ENCODE measurements at regions not wholly inside any gene's neighbourhood (a gene's known extent, or its start where the extent isn't known, plus 50 kb on each side); places are given as distances from the start of the nearest gene placed in this dataset.

- intact Hi-C loops (cut with DNase I): no loop called here
Measured at GRCh38 chr2:221314786-221315185, 257.3 kb downstream of the EPHA4 start.

DNA sequence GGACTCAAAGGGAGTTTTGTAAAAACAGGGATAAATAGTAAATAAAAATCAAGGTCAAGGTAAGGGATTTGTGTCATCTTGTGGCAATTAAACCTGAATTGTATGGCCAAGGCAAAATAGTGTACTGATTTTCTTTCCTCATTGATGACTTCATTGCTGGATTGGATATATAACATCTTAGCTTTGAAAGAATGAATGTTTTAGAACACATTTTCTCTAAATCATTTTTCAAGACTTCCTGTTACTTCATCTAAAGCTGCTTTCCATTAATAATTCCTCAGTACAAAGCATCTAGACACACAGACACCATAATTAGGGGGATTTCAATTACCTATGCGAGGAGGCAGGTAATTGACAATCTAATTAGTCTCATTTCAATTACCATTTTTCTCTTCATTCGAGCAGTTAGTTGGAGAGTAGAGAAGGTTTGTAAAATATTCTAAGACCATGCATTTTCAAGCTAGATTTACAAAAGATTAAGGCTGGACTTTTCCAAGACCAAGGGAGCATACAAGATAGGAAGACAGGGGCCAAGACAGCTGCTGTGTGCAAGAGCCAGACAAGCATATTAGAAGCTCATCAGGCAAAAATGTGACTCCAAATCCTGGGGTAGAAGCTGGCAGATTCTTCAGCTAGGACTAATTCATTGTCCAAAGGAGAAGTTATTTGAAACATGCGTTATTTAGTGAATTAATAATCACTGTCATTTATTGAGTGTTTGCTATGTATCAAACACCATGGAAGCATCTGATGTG lies 253.6 kb downstream of the EPHA4 start:
- DNase-seq (no peak), ATAC-seq (no peak)
- H3K4me1 ChIP-seq: peaks cover 4% of the 10 kb centered on the region
- H3K27me3 ChIP-seq: no peaks in the 10 kb centered on the region
- TF ChIP-seq CTCF (IDR thresholded peaks at IDR 0.05): no peak
- no peak for TF ChIP-seq POLR2A (IDR thresholded peaks at IDR 0.05)
- H3K4me3 ChIP-seq: no peak overlapping the region
- intact Hi-C loops (cut with DNase I): no loop called here
- H3K36me3 ChIP-seq (replicated peaks in 1 of 2; ENCODE audit: insufficient read depth in 1 of 2, low read depth in 2 of 2): no peaks in the 10 kb centered on the region
- 54 to 57% methylated on average over 3 of the region's 3 CpGs for WGBS, 2 donors
- H3K27ac ChIP-seq: no peak overlapping the region
- no peaks in the 10 kb centered on the region for H3K9me3 ChIP-seq

More at GRCh38 chr2:221314786-221315185, 257.3 kb downstream of the EPHA4 start:
- DNase-seq (no peak), ATAC-seq (no peak)
- Histone ChIP-seq H3K4me1 (no peaks in the 10 kb centered on the region), H3K27ac (no peak overlapping the region), H3K4me3 (no peak overlapping the region), H3K9me3 (no peaks in the 10 kb centered on the region), H3K36me3 (replicated peaks in 1 of 2; ENCODE audit: insufficient read depth in 1 of 2, low read depth in 2 of 2) (no peaks in the 10 kb centered on the region), H3K27me3 (no peaks in the 10 kb centered on the region)
- WGBS, 2 donors: 23 to 52% methylated on average over 2 of the region's 2 CpGs
- no peak for TF ChIP-seq POLR2A (IDR thresholded peaks at IDR 0.05)
- TF ChIP-seq CTCF (IDR thresholded peaks at IDR 0.05): no peak

DNA sequence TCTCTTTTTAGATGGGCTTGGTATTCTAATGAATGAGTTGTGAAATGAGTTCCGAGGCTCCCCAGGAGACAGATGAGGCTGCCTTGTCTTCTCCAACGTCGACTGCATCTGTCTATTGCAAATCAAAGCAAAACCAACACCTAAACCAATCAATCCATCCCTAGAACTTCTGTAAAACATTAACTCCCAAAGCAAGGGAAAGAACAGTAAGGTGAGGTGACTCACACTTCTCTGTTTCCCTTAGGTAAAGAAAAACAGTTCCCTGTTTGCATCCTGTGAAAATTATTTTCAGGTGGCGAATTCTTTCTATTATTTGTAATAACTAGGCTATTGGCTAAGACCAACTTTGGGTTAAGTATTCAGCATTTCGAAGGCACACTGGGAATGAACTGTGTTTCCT lies 249.4 kb downstream of the EPHA4 start:
- peaks cover 4% of the 10 kb centered on the region for H3K4me1 ChIP-seq
- no peak overlapping the region for H3K4me3 ChIP-seq
- TF ChIP-seq CTCF (IDR thresholded peaks at IDR 0.05) (no peak), POLR2A (IDR thresholded peaks at IDR 0.05) (no peak)
- H3K27me3 ChIP-seq: no peaks in the 10 kb centered on the region
- H3K27ac ChIP-seq: no peak overlapping the region
- H3K9me3 ChIP-seq: no peaks in the 10 kb centered on the region
- DNase-seq (no peak), ATAC-seq (no peak)
- no peaks in the 10 kb centered on the region for H3K36me3 ChIP-seq (replicated peaks in 1 of 2; ENCODE audit: insufficient read depth in 1 of 2, low read depth in 2 of 2)
- WGBS, 2 donors: 17 to 23% methylated on average over 5 of the region's 5 CpGs
- intact Hi-C loops (cut with DNase I): no loop called here

- H3K27ac ChIP-seq: no peak overlapping the region
- 46 to 66% methylated on average over 2 of the region's 2 CpGs for WGBS, 2 donors
- H3K27me3 ChIP-seq: no peaks in the 10 kb centered on the region
- ATAC-seq (no peak), DNase-seq (no peak)
- no peak overlapping the region for H3K4me3 ChIP-seq
- intact Hi-C loops (cut with DNase I): no loop called here
- H3K4me1 ChIP-seq: peaks cover 4% of the 10 kb centered on the region
- TF ChIP-seq POLR2A (IDR thresholded peaks at IDR 0.05): no peak
- TF ChIP-seq CTCF (IDR thresholded peaks at IDR 0.05): no peak
- no peaks in the 10 kb centered on the region for H3K36me3 ChIP-seq (replicated peaks in 1 of 2; ENCODE audit: insufficient read depth in 1 of 2, low read depth in 2 of 2)
- no peaks in the 10 kb centered on the region for H3K9me3 ChIP-seq
Measured at GRCh38 chr2:221323513-221323912, 248.6 kb downstream of the EPHA4 start.

DNA sequence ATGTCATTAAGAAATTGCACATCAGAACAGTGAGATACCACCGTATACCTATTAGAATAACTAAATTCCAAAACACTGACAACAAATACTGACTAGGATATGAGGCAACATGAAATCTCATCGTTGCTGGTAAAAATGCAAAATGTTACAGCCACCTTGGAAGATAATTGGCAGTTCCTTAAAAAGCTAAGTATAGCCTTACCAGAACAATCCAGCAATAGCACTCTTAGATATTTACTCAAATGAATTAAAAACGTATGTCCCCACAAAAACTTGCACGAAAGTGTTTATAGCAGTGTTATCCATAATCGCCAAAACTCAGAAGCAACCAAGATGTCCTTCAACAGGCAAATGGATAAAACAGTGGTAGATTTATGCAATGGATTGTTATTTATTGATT lies 241.7 kb downstream of the EPHA4 start:
- 57 to 70% methylated on average over 5 of the region's 5 CpGs for WGBS, 2 donors
- intact Hi-C loops (cut with DNase I): no loop called here
- H3K27me3 ChIP-seq: no peaks in the 10 kb centered on the region
- H3K36me3 ChIP-seq (replicated peaks in 1 of 2; ENCODE audit: insufficient read depth in 1 of 2, low read depth in 2 of 2): no peaks in the 10 kb centered on the region
- no peaks in the 10 kb centered on the region for H3K4me1 ChIP-seq
- H3K4me3 ChIP-seq: no peak overlapping the region
- no peak overlapping the region for H3K27ac ChIP-seq
- TF ChIP-seq CTCF (IDR thresholded peaks at IDR 0.05) (no peak), POLR2A (IDR thresholded peaks at IDR 0.05) (no peak)
- ATAC-seq (no peak), DNase-seq (no peak)
- no peaks in the 10 kb centered on the region for H3K9me3 ChIP-seq

Data from body of pancreas (tissue), 4 donors.